Upper lobe of left lung (tissue), 4 donors: ENCODE measurements at regions not wholly inside any gene's neighbourhood (a gene's known extent, or its start where the extent isn't known, plus 50 kb on each side); places are given as distances from the start of the nearest gene placed in this dataset.

Experiments
- POLR2A ChIP-seq, 4 donors: fragments of 450-650 bp; IDR thresholded peaks; one replicate each; pipeline ENCODE4 v1.5.1; 2016 to 2017; ENCODE audit warnings: antibody characterized with exemption in 4 of 4, mild to moderate bottlenecking in 2 of 4
- POLR2AphosphoS5 ChIP-seq, 2 donors: sonication (generic); formaldehyde crosslinking; IDR thresholded peaks; one replicate each; pipeline ENCODE4 v1.5.1; 2017; ENCODE audit warnings: antibody characterized with exemption in 2 of 2
- TF ChIP-seq, protein P1 (sequence below), 6 experiments: fragments of 450-650 bp in 4 of 6; fragments of 200-600 bp in 2 of 6; sonication (generic) in 2 of 6; IDR thresholded peaks; one replicate each; pipeline ENCODE4 v1.5.1; 2016 to 2019; ENCODE audit warnings: antibody characterized with exemption in 6 of 6

DNA sequence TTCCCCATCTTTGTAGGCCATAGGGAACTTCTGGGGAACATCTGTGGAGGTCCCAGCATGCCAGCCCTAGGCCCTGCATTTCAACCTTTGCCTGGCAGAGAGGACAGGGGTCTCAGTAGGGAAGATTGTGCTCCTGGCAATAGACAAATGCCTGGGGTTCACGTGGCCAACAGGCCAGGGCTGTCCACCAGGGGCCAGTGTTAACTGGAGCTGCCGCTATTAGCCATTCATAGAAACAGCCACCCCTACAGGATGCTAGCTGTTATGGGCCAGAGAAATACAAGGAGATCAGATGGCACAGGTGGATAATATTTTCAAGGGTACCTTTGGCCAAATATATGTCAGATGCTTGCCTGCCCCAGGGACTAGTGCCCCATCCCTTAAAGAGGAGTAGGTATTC, 932.9 kb downstream of the QKI start:
- TF ChIP-seq, protein P1, sequence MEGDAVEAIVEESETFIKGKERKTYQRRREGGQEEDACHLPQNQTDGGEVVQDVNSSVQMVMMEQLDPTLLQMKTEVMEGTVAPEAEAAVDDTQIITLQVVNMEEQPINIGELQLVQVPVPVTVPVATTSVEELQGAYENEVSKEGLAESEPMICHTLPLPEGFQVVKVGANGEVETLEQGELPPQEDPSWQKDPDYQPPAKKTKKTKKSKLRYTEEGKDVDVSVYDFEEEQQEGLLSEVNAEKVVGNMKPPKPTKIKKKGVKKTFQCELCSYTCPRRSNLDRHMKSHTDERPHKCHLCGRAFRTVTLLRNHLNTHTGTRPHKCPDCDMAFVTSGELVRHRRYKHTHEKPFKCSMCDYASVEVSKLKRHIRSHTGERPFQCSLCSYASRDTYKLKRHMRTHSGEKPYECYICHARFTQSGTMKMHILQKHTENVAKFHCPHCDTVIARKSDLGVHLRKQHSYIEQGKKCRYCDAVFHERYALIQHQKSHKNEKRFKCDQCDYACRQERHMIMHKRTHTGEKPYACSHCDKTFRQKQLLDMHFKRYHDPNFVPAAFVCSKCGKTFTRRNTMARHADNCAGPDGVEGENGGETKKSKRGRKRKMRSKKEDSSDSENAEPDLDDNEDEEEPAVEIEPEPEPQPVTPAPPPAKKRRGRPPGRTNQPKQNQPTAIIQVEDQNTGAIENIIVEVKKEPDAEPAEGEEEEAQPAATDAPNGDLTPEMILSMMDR (IDR thresholded peaks at IDR 0.05) = no peak
- TF ChIP-seq POLR2AphosphoS5 (IDR thresholded peaks at IDR 0.05) (no peak), POLR2A (IDR thresholded peaks at IDR 0.05) (no peak)
